Stimulated activated CD4-positive, alpha-beta T cell treated with anti-CD3 and anti-CD28 coated beads, Interleukin-12 subunit alpha, Interleukin-12 subunit beta, amount 100 ng/mL, for 24 hours (primary cell): ENCODE measurements at regions not wholly inside any gene's neighbourhood (a gene's known extent, or its start where the extent isn't known, plus 50 kb on each side); places are given as distances from the start of the nearest gene placed in this dataset.
"Not testable (repeated sequence)": the region's sequence is repeated elsewhere in the genome, so short reads cannot be mapped to it uniquely, and the experiment has no call there.

Source experiments
- DNase-seq, 2 experiments: peaks; one replicate each; pipeline ENCODE4 v3.0.0-alpha.2; 2020; ENCODE audit warnings: low read depth in 2 of 2

DNA sequence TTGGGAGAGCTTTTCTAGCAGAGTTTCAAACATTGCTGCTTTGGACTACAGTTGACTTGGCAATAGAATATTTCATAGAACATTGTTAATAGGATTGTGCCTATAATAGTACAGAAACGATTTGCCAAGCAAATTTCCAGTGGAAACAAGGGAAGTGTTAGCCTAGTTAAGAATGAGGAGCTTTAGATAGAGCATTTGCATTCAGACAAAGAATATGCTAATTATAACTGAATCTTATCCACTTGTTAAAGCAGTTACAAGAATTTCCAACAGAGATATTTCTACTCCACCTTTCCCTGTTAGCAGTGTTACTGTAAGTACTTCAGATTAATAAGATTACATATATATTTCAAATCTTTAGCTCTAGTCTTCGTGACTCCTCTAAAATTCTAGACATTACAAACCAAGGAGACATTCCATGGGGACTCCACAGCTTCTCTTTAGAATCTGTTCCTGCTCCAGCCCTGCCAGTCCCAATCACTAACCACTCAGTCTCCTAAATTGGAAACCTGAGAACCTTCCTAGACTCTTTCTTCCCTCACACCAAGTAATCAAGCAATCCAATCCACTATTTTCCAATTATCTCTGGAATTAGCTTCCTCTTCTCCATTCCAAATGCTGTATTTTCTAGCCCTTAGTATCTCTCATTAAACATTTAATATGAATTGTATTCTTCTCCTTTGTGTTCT lies 141.8 kb upstream of the PBX1 start:
- no peak for DNase-seq

DNA sequence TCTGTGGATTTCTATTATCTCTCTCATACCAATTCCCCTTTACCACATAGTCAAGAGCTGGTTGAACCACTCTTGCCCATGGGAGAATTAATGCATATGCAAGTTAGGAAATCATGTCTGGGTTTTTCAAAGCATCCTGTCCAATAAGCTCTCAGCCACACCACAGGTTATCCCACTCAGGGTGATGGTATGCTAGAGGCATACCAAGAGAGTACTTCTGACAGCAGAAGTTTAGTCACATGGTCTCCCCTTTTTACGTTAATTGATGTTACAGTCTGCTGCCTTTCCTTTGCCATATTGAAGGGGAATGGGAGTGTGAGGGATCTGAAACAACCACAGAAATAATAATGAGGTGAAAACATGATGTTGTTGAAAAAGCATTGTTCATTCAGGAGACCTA lies 135.8 kb upstream of the PBX1 start:
- DNase-seq: no peak

DNA sequence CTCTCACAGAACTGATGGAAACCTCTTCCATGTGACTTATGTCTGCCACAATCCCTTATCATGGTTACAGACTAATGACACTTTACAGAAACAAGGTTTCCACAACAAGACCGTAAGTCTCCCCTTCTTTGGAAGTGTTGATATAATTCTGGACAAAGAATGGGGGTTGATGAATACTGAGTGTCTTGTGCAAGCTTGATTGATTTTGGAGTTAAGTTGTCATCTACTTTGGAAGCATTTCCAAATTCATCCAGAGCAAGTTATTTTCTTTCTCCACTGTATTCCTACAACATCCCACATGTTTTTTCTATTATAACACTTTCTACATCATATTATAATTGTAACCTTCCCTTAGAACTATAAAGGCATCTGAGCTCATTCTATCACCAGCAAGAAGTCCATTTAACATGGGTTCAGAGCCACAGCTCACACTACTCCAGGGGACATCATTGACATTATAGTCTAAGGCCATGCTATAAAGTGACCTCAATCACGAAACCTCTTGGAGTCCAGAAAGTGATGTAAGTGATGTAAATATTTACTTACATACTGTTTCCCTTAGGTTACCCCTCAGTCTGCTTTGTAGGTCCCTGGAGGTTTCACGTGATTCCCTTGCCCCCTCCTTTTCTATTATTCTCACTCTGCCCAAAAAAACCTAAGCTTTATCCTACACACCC lies 125.7 kb upstream of the PBX1 start:
- DNase-seq: no peak

DNA sequence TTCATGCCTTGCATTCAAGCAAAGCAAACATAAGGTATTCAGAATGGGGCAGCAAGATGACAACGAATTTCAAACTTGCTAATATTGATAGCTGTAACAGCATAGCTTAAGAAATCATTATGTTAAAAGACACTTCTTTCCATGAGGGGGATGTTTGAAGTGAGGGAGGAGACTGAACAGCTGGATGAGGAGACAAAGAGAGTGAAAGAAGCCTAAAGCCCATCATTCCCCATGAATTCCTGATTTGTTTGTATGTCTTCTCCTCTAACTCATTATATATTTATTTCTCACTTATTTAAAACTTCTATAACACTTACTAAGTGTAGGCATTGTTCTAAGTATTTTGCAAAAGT lies 125.2 kb upstream of the PBX1 start:
- no peak for DNase-seq

DNA sequence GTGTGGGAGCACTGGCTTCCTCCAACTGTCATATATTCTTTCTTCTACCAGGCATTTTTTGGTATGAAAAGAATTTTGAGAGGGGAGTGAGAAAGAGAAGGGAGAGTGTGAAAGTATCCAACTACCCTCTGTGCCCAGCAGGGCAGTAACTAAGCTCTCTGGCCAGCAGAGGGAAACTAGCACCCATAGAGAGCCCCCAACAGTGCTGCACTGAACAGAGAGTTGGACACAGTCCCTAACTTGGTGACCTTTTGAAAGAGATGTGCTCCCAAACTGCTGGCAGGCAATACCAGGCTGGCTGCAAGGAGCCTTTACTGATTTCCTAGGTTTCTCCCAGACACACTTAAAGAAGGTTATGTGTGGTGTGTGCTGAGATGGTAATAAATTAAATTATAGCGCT lies 118.8 kb upstream of the PBX1 start:
- no peak for DNase-seq

DNA sequence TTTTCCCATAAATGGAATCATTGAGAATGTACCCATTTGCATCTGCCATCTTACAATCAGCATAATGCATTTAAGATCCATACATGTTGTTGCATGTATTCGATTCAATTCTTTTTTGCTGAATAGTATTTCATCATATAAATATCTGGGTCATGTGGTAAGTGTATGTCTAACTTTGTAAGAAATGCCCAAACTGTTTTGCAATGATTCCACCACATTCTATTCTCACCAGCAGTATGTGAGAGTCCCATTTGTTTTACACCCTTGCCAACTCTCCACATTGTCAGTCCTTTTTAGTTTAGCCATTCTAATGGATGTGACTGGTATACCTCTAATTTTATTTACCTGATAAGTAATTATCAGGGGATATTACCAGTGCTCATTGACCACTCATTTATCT lies 115.8 kb upstream of the PBX1 start:
- DNase-seq: no peak

DNA sequence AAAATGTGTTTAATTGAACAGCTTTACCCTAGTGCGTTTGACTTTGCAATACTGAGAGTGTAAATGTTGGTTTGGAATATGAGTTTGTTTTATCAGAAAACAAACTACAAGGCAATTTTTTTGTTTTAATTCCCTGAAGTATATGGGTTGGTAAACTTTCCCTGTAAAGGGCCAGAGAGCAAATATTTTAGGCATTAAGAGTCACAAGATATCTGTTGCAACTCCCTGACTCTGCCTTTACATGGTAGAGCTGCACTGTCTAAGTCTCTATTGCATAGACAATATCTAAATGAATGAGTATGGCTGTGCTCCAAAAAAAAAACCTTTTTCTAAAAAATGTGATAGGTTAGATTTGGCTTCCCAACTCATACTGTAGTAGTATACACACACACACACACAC lies 115.1 kb upstream of the PBX1 start:
- no peak for DNase-seq

DNA sequence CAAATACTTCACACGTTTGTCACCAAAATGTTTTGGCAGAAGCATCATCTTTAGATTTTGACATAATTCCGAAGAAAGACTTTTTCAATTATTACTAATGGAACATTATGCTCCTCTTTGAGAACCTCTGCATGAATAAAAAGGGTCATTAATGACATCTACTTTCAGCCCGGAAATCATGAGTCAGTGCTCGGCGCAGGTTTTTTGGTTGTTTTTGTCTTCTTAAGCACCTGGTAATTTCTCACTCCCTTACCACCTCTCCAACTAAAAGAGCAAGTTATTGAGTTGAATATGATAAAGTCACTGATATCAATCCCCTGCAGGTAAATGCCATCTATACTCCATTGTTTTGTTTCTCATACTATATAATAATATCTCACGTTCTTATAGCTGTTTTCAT lies 113.0 kb upstream of the PBX1 start:
- DNase-seq: no peak

DNA sequence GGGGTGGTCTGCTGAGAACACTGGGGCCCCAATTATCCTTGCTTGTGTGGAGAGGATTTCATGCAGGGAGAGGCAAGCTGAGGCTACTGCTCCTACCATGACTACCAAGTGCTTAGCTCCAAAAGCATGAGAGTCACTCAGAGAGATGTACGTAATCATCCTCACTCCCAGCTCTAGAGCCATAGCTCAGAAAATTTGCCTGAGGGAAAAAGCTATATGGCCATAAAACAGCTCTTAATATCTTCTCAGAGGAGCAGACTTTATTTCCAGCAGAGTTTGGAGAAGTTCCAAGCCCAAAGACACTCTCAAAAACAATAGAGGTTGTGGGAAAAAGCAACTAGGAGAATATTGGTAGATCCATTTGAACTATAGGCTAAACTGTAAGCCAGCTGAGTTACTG lies 106.4 kb upstream of the PBX1 start:
- DNase-seq: no peak

DNA sequence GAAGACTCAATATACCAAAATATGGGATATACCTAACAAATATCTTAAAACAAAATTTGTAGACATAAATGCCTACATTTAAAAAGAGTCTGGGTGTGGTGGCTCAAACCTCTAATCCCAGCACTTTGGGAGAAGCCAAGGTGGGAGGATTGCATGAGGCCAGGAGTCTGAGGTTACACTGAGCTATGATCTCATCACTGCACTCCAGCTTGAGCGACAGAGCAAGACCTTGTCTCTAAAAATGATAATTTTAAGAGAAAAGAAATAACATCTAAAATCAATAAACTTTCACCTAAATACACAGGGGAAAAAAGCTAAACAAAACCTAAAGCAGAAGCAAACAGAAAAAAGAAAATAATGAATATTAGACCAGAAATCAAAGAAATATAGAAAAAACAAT lies 102.7 kb upstream of the PBX1 start:
- DNase-seq: no peak

DNA sequence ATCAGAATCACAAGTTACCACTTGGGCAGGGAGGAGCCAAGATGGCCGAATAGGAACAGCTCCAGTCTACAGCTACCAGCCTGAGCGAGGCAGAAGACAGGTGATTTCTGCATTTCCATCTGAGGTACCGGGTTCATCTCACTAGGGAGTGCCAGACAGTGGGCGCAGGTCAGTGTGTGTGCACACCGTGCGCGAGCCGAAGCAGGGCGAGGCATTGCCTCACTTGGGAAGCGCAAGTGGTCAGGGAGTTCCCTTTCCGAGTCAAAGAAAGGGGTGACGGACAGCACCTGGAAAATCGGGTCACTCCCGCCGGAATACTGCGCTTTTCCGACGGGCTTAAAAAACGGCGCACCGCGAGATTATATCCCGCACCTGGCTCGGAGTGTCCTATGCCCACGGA lies 99.8 kb upstream of the PBX1 start:
- DNase-seq: not testable (repeated sequence)

DNA sequence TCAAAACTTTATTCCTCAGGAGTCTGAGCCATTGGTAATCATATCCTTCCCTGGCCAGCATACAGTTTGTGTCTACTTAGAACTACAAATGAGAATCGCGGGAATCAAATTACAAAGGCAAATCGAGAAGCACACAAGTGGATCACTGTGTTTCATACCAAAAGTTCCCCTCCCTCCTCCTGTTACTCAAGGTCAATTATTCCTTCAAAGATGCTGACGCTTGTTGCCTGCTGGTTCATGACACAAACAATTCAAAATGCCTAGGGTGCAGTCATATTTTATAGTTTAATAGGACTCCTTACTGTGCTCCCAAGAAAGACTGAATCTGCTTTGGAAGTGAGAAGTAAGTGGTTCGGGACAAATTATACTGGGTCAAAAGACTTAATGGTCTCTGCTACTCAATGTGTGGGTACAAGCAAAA lies 93.0 kb upstream of the PBX1 start:
- no peak for DNase-seq

DNA sequence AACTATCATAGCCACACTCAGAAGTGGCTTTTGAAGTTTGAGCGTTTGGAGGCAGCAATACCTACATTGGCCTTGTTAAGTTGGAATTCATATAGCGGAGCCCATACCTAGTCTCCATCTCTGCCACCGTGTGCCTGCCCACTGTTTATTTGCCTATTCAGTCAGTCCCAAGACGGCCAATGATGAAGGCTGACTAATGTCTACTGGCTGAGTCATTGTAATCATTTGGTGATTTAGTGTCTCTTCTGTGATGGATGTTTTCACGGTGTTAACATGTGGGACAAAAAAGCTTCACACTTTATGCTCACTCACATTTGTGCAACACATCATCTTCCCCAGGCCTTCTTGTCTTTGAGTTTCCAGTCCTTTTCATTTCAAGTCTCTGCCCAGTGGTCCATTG lies 92.6 kb upstream of the PBX1 start:
- DNase-seq: no peak

DNA sequence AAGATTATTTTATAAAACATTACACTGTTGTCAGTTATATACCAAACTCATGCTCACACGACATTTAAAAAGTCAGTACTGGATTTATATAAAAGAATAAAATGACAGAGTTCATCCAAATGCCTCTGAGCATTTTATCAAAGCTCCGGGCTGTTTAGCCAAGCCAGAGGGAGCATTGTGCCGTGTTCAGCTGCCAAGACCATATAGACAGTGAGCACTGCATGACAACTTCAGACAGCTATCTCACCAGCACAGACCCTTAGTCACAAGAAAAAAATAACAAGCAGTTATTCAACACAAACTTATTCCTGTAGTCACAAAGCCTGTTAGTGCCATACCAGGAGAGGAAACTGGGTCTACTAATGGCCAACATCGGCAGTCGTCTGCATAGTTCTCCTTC lies 88.0 kb upstream of the PBX1 start:
- DNase-seq: no peak

DNA sequence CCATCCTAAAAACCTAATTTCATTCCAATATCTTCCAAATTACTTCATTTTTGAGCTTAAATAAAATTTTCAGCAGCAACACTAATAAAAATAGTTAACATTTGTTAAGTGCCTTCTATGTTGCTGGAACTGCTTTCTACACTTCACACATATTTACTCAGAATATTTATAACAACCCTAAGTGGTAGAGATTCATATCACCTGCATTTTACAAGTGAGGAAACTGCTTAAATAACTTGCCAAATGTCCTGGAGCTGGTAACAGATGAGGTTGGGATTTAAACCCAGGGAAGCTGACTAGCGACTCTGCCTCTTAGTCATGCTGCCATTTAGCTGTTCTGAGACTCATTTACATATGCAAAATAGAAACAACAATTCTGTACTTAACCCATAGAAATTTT lies 86.1 kb upstream of the PBX1 start:
- no peak for DNase-seq

DNA sequence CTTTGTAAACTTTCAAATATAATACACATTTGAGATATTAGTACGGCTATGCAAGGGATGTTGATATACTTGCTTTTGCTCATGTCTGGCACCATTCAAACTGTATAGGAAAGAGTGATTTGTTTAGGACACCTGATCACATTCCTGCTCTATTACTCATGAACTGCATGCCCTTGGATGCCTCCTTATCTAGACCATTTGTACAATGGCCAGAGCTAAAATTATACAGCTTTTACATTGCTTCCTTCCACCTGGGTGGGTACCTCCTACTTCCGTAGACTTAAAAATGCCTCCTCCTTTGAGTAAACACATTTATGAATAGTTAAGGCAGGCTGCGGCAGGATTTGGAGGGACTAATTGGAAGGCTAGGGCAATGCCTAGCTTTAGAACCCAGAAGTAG lies 85.4 kb upstream of the PBX1 start:
- no peak for DNase-seq

DNA sequence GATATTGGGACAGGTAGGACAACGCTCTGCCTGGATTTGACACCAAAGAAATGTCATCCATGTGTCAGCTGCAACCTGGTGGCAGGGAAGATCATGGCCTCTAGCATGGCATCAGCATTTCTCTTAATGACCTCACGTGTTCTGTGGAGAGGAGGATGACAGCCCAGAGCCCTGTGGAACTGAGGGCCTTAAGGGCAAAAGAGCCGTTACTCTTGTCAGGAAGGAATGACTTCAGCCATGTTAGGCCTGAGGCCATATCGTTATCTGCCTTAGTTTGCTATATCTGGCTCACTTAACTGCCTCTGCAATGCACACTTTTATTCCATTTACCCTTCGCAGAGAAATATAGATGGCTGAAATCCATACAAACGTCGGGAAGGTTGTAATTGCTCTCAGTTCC lies 83.2 kb upstream of the PBX1 start:
- no peak for DNase-seq

DNA sequence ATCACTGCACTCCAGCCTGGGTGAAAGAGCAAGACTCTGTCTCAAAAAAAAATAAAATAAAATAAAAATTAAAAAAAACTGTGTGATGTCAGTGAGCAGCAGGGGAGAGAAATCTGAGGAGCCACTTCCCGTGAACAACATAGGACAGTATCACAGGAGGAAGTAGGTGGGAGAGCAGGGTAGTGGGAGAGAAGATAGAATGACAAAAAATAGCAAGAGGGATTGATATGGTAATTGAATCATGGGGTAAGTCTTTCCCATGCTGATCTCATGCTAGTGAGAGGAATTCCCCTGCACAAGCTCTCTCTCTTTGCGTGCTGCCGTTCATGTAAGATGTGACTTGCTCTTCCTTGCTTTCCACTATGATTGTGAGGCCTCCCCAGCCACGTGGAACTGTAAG lies 81.6 kb upstream of the PBX1 start:
- DNase-seq: no peak

DNA sequence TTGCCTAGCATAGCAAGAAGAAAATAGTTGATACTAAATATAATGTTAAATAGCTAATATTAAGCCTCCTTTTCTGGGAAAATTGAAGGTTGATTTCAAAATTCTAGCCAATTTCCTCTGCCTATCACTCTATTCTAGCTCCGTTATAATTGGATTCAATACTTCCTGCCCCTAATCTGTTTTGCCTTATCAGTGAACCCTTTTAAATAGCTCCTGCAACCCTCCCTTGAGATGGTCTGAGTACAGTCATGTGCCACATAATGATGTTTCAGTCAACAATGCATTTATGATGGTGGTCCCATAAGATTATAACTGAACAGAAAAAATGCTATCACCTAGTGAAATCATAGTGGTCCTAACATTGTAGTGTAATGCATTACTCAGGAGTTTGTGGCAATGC lies 79.7 kb upstream of the PBX1 start:
- no peak for DNase-seq

DNA sequence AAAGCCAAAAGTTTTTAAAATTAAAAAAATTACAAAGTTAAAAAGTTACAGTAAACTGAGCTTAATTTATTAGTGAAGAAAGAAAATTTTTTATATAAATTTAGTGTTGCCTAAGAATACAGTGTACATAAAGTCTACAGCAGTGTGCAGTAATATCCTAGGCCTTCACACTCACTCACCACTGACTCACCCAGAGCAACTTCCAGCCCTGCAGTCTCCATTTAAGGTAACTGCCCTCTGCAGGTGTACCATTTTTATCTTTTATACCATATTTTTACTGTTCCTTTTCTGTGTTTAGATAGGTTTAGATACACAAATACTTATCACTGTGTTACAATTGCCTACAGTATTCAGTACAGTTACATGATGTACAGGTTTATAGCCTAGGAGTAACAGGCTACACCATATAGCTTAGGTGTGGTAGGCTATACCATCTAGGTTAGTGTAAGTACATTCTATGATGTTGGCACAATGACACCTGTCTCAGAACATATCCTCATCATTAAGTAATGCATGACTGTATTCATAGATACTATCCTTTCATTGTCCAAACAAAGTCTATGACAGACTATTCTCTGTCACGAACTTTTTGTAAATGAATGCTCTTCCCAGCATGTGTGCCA lies 78.6 kb upstream of the PBX1 start:
- DNase-seq: no peak

DNA sequence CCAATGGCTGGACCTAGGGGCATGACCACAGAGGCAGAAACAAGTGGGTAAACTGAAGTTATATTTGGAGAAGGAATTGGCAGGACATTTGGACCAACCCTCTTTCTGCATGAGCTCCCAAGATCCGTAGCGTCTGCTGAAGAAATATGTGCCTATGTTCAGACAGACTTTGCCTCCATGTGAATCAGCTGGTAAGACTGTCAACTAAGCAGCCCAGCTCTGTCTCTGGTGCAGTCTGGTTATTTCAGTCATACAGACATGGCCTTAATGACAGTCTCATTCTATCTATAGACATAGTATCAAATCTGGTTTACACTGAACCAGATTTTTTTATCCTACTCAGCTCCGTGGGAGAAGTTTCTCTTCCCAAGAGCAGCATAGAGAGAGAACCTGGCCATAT lies 63.1 kb upstream of the PBX1 start:
- DNase-seq: no peak

DNA sequence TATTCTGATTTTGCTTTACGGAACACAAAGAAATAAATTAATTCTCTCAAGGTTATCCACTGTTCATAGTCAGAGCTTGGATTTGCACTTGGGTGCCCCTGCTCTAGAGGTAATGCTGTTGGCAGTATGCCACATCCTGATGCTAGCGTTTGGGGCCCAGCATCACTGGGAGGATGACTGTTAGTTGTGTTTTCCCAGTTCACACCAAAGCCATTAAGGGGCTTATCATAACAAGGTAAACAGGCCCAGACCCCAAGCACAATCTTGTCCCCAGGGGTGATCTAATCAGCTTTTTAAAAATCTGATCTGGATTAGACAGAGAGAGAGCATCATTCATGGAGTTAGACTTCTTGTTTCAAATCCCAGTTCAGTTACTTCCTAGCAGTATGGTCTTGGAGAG lies 60.2 kb upstream of the PBX1 start:
- DNase-seq: no peak

DNA sequence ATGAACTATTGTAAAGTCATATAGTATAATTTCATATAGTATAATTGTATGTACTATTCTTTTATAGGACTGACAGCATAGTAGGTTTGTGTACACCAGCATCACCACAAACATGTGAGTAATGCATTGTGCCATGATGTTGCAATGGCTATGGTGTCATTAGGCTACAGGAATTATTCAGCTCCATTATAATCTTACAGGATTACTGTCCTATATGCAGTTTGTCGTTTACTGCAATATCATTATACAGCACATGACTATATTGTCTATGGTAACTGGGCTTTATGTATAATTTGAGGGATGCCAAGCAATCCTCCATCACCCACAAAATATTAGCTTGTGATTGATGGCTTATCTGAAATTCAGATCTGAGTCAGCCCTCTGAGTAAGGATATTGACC lies 54.2 kb upstream of the PBX1 start:
- DNase-seq: no peak
